Myocyte (in vitro differentiated cells): ENCODE measurements at regions not wholly inside any gene's neighbourhood (a gene's known extent, or its start where the extent isn't known, plus 50 kb on each side); places are given as distances from the start of the nearest gene placed in this dataset.
A peak's percentile ranks its signal among the peaks of the same experiment; 100 is the strongest.

Experiments
- DNase-seq: peaks from one replicate; pipeline ENCODE4 v3.0.0-alpha.2; 2012; ENCODE audit warnings: low read depth

DNA sequence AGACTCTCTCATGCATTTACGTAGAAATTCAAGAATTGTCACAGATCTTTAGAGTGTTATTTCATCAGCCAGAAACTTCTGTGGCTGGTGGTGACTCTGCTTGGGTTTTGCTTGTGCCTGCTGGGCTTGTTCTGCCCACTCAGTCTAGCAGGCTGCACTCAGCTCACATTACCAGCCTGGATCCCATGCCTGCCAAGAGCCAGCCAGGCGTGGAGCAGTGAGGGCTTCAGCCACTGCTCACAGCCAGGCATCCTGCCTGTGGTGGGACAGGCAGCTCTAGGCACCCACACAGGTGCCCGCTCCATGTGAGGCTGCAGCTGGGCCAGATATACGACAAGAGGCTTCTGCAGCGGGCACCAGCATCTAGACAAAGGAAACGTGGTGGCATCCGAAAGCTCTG lies 1213.3 kb upstream of the RAG2 start:
- DNase-seq: peak; percentile 37

DNA sequence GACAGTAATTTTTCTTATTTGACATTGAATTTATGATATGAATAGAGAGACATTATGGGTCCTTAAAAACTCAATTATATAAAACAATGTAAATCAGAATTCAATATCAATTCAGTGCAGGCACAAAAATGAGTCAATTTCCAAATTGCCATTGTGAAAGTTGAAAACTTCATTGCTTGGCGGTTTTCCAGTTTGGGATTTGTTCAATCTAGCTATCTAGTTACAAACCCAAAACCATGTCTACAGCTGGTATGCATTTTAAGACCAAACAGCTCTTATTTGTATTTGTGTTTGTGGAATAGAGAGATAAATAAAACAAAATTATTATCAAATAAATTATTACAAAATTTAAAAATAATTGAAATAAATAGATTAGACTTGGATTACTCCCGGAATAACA lies 1206.6 kb upstream of the RAG2 start:
- peak; percentile 60 for DNase-seq

- DNase-seq: no peak
Measured at GRCh38 chr11:37788141-37788877, 1190.3 kb upstream of the RAG2 start.

DNA sequence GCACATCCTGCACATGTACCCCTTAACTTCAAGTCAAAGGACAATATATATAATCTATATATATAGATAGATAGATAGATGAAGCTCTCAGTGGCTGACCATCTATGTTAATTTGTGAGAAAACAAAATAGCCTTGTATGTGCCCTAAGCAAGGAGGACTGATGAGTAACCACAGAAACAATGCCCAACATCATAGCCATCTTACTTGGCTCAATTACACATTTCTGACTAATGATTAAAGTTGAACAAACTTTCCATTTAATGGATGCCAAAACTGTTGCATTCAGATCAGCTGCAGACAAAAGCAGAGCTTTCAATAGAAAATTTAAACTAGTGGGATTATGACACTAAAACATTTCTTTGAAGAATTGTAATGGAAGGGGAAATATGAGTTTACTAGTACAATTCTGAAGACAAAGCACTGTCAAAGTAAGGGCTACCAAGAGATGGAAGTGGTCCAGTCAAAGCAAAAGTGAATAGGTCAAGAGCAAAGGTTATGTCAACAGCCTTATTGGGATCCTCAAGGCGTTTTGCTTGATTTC lies 1188.2 kb upstream of the RAG2 start:
- no peak for DNase-seq

DNA sequence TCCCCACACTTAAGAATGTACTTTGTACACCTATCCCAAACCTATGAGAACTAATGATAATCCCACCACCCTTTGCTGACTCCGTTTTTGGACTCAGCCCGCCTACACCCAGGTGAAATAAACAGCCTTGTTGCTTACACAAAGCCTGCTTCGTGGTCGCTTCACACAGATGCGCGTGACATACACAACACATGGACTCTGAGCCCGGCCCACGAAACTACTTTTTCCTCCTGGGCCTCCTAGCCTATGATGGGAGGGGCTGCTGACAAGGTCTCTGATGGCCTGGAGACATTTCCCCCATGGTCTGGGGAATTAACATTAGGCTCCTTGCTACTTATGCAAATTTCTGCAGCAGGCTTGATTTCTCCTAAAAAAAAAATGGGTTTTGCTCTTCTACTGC lies 1176.4 kb upstream of the RAG2 start:
- DNase-seq: no peak

DNA sequence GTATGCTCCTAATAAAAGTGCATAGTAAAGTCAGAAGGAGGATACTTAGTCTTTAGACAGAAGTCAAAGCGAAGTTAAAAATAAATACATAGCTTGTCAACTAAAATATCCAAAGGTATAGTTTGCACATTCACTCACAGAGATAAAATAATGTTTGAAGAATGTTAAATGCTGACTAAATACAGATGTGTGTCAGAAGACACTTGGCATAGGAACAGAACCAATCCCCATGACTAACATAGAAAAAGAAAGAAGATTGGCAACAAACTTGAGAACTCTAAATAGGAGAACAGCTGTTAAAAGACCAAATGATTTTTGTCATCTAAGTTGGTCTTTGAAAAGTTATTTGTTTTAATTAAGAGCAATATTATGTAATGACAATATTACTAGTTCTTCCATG lies 1172.1 kb upstream of the RAG2 start:
- DNase-seq: peak; percentile 36

DNA sequence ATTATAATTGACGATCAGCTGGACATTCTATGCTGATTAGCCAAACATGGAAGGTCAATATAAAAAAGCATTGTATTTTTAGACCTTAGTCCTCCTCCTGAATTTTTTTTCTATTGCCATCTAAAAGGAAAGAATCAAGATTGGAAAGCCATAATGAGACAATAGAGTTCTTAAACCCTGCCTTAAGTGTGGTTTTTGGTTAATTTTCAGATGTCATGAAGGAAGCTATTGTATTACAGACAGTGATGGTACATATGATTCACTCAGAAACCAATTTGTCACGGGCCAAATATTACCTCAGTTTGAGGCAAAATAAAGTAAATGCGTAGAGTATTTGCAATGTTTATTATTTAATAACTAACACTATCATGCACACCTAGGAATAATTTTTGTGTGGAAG lies 1164.0 kb upstream of the RAG2 start:
- no peak for DNase-seq

- peak; percentile 72 for DNase-seq
Measured at GRCh38 chr11:37755521-37755920, 1157.5 kb upstream of the RAG2 start.

GRCh38 chr11:37748641-37749040 lies 1150.6 kb upstream of the RAG2 start:
- no peak for DNase-seq

GRCh38 chr11:37747121-37747520 lies 1149.1 kb upstream of the RAG2 start:
- DNase-seq: no peak

DNA sequence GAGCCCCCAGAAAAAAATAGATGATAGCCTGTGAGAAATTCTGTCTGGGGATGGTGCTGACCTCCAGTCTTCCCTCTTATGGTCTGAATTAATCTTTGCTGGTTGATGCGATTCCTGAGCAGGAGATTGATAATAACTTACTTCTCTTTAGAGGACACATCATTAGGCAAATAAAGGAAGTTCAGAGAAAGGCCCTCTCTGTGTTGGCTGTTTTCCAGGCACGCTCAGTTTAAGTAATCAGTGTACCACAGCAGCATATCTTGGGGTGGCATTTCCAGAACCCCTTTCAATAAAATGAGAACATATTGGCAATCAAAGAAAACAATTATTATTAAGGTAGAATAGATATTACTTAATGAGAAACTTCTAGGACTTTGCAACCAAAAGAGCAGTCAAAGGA lies 1129.3 kb upstream of the RAG2 start:
- DNase-seq: no peak

- no peak for DNase-seq
Measured at GRCh38 chr11:37724315-37724714, 1126.3 kb upstream of the RAG2 start.

DNA sequence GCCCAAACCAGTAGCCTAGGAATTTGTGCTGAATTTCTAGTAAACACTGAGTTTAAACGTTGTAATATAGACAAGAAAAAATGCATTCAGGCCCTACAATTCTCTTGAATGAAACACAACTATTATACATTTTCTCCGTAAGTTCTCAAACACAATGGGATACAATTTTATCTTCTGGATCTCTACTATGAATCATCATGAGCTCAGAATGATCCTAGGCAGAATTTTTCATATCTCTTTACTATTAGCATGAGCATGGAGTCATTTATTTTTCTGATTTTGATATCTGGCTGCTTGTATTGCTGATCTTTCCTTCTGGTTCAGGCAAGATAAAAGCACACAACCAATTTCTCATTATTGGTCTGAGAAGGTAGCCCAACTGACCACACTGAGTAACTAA lies 1123.4 kb upstream of the RAG2 start:
- no peak for DNase-seq

DNA sequence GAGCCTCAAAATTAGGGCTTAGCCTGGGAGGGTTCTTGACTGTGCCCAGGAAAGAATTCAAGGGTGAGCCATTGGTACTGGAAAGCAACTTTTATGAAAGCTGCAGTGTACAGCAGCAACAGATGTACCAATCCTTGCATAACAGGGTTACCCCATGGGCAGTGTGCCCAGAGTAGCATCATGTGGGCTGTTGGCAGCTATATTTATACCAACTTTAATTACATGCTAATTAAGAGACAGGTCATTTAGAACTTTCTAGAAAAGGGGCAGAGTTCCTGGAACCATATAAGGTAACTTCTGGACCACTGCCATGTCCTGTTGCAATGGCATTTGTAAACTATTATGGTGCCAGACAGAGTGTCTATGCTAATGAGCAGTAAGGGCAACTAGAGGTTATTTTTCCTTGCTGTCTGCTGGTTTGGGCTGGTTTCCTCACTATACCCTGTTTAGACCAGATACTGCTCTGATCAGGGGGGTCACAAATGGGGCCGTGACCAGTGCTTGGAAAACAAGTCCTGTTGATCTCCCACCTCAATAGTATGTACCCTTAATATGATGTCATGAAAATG lies 1120.5 kb upstream of the RAG2 start:
- DNase-seq: peak; percentile 33

DNA sequence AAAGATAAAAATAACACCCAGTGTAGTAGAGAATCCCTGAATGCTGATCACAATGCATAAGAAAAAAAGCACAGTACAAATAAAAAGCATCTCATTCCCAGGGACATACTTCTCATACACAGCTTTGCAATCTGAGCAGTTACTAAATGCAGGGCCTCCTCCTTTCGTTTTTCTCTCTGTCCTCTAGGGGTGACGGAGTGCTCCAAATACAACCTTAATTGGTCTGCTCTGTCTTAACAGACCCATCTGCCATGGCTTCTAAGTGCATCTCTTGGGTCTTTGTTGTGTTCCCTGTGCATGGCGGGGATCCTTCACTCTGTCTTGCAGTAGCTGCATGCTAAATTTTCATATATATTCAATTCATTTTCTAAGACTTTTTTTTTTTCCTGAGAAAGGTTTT lies 1114.2 kb upstream of the RAG2 start:
- DNase-seq: peak; percentile 39

- DNase-seq: peak; percentile 61
Measured at GRCh38 chr11:37710031-37710430, 1112.0 kb upstream of the RAG2 start.

- no peak for DNase-seq
Measured at GRCh38 chr11:37704791-37705190, 1106.8 kb upstream of the RAG2 start.

DNA sequence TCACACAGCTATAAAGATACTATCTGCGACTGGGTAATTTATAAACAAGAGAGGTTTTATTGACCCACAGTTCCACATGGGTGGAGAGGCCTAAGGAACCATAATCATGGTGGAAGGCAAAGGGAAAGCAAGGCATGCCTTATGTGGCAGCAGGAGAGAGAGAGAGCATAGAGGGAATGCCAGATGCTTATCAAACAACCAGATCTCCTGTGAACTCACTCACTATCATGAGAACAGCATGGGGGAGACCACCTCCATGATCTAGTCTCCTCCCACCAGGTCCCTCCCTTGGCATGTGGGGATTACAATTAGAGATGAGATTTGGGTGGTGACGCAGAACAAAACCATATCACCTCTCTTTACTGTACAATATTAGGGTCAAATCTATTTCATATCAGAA lies 1101.6 kb upstream of the RAG2 start:
- DNase-seq: no peak

DNA sequence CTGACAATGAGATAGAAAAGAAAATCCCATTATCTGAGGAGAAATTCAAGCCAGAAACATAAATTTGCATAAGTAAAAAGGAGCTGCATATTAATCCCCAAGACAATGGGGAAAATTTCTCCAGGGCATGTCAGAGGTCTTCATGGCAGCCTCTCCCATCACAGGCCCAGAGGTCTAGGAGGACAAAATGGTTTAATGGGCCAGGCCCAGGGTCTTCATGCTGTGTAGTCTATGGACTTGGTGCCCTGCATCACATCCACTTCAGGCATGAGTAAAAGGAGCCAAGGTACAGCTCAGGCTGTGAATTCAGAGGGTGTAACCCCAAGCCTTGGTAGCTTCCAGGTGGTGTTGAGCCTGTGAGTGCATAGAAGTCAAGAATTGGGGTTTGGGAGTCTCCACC lies 1097.2 kb upstream of the RAG2 start:
- DNase-seq: no peak

- DNase-seq: peak; percentile 11
Measured at GRCh38 chr11:37689951-37690350, 1091.9 kb upstream of the RAG2 start.

- no peak for DNase-seq
Measured at GRCh38 chr11:37688456-37688855, 1090.4 kb upstream of the RAG2 start.

- no peak for DNase-seq
Measured at GRCh38 chr11:37687130-37687529, 1089.1 kb upstream of the RAG2 start.

- DNase-seq: no peak
Measured at GRCh38 chr11:37671321-37671720, 1073.3 kb upstream of the RAG2 start.
